ENCODE measurements at regions not wholly inside any gene's neighbourhood (a gene's known extent, or its start where the extent isn't known, plus 50 kb on each side); places are given as distances from the start of the nearest gene placed in this dataset.

DNA sequence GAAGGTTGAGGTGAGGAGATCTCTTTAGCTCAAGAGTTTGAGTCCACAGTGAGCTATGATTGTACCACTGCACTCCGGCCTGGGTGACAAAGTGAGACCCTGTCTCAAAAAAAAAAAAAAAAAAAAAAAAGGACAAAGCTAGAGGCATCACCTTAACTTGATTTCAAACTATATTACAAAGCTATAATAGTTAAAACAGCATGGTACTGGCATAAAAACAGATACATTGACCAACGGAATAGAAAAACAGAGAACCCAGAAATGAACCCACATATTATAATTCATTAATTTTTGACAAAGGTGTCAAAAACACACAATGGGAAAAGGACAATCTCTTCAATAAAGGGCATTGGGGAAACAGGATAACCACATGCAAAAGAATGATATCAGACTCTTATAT lies 50.8 kb upstream of the MBOAT1 start:
- DNase-seq (ENCODE audit: low read depth, low spot score) (no peak), ATAC-seq (no peak)
- Histone ChIP-seq H4K20me1 (ENCODE audit: insufficient read depth) (no peaks in the 10 kb centered on the region), H3K9ac (ENCODE audit: low read length) (no peak overlapping the region), H3K36me3 (ENCODE audit: control insufficient read depth in 1 of 2, insufficient read depth in 2 of 2, low read length in 2 of 2) (no peaks in the 10 kb centered on the region), H2AFZ (ENCODE audit: low read depth, low read length, poor library complexity, severe bottlenecking) (no peak overlapping the region), H3K4me3 (replicated peaks in 1 of 2; ENCODE audit: low read depth in 1 of 2, low read length in 2 of 2) (no peak overlapping the region), H3K9me2 (ENCODE audit: insufficient read depth) (no peaks in the 10 kb centered on the region), H3K4me1 (ENCODE audit: control insufficient read depth in 1 of 2, insufficient read depth in 2 of 2, low read length in 2 of 2) (peaks cover 17 to 27% of the 10 kb centered on the region in 2 experiments), H3K27me3 (ENCODE audit: insufficient read depth, low read length) (no peaks in the 10 kb centered on the region), H3K4me2 (ENCODE audit: low read length) (no peak overlapping the region), H3K27ac (ENCODE audit: low read depth, low read length) (no peak overlapping the region), H3K9me3 (ENCODE audit: control insufficient read depth in 1 of 2, insufficient read depth in 1 of 2, low read depth in 1 of 2, low read length in 2 of 2) (no peaks in the 10 kb centered on the region), H3K79me2 (ENCODE audit: insufficient read depth, low read length) (no peaks in the 10 kb centered on the region)
- RAD21 ChIA-PET (ENCODE audit: low non-redundant PET in 1 of 2, low total read pairs in 2 of 2, uncharacterized antibody in 2 of 2, unreplicated experiment in 2 of 2), result no interaction called here
- BruUV-seq (replicated peaks), result no TSS peak
- intact Hi-C loops (cut with micrococcal nuclease), result no loop called here
- POLR2A ChIA-PET, result interaction anchor here (0.6 kb wide), 1 partner anchor 53 kb away, joined by 3 read pairs; no protein-coding TSS in a partner anchor
- CTCF ChIA-PET, result no interaction called here
- TF ChIP-seq CEBPB (IDR thresholded peaks at IDR 0.05; ENCODE audit: low read depth), result no peak
- TF ChIP-seq, protein P1, sequence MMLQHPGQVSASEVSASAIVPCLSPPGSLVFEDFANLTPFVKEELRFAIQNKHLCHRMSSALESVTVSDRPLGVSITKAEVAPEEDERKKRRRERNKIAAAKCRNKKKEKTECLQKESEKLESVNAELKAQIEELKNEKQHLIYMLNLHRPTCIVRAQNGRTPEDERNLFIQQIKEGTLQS (IDR thresholded peaks at IDR 0.05), result no peak
- TF ChIP-seq CBX3 (IDR thresholded peaks at IDR 0.05; ENCODE audit: low read depth), result no peak
- no peak for TF ChIP-seq SIN3A (IDR thresholded peaks at IDR 0.05; ENCODE audit: low read depth)
- TF ChIP-seq MAX (IDR thresholded peaks at IDR 0.05), result no peak
- no peak for TF ChIP-seq EZH2 (IDR thresholded peaks at IDR 0.05)
- TF ChIP-seq, protein P2, sequence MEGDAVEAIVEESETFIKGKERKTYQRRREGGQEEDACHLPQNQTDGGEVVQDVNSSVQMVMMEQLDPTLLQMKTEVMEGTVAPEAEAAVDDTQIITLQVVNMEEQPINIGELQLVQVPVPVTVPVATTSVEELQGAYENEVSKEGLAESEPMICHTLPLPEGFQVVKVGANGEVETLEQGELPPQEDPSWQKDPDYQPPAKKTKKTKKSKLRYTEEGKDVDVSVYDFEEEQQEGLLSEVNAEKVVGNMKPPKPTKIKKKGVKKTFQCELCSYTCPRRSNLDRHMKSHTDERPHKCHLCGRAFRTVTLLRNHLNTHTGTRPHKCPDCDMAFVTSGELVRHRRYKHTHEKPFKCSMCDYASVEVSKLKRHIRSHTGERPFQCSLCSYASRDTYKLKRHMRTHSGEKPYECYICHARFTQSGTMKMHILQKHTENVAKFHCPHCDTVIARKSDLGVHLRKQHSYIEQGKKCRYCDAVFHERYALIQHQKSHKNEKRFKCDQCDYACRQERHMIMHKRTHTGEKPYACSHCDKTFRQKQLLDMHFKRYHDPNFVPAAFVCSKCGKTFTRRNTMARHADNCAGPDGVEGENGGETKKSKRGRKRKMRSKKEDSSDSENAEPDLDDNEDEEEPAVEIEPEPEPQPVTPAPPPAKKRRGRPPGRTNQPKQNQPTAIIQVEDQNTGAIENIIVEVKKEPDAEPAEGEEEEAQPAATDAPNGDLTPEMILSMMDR (IDR thresholded peaks at IDR 0.05 in 2 of 3, conservative IDR thresholded peaks at IDR 0.05 in 1 of 3; ENCODE audit: borderline replicate concordance in 1 of 3, insufficient read depth in 1 of 3, low read depth in 2 of 3, low read length in 2 of 3), result no peak
- no peak for TF ChIP-seq SRF (IDR thresholded peaks at IDR 0.05; ENCODE audit: low read depth)
- TF ChIP-seq ZNF274 (IDR thresholded peaks at IDR 0.05; ENCODE audit: low read depth, low read length), result no peak
